LoVo (cell line): ENCODE measurements at regions not wholly inside any gene's neighbourhood (a gene's known extent, or its start where the extent isn't known, plus 50 kb on each side); places are given as distances from the start of the nearest gene placed in this dataset.
"Not testable (repeated sequence)": the region's sequence is repeated elsewhere in the genome, so short reads cannot be mapped to it uniquely, and the experiment has no call there.

ENCODE experiments used
- DNase-seq: peaks from one replicate; pipeline ENCODE4 v3.0.0-alpha.2; 2016; ENCODE audit warnings: low spot score

GRCh38 chr4:161329852-161330251 is 833.9 kb downstream of the FSTL5 start:
- DNase-seq, result no peak

DNA sequence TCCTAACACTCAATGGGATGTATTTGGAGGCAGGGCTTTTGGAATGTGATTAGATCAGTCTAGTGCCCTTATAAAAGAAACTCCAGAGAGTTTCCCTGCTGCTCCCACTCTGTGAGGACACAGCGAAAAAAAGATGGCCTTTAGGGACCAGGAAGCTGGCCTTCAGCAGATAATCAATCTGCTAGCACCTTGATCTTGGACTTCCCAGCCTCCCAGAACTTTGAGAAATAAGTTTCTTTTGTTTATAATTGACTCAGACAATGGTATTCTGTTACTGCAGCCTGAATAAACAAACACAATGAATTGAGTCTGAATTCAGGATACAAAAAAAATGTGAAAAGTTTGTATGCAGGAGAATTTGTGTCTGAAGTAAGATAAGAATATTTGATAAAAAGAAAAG is 842.1 kb downstream of the FSTL5 start:
- no peak for DNase-seq

GRCh38 chr4:161320377-161320776 is 843.4 kb downstream of the FSTL5 start:
- DNase-seq, result peak; percentile 42

DNA sequence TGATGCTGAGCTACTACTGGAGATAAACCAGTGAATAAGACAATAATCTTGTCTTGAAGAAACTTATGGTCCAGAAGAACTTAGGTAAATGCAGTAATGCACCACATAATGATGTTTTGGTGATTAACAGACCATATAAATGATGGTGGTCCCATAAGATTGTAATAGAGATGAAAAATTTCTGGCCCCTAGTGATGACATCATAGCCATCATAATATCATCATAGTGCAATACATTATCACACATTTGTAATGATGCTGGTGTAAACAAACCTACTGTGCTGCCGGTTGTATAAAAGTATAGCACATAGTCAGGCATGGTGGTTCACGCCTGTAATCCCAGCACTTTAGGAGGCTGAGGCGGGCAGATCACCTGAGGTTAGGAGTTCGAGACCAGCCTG is 846.8 kb downstream of the FSTL5 start:
- DNase-seq, result no peak

- DNase-seq, result no peak
These were observed 849.4 kb downstream of the FSTL5 start for GRCh38 chr4:161314371-161314770.

GRCh38 chr4:161303551-161303950 is 860.2 kb downstream of the FSTL5 start:
- DNase-seq, result no peak

- DNase-seq, result no peak
These were observed 872.6 kb downstream of the FSTL5 start for GRCh38 chr4:161291222-161291621.

- DNase-seq, result no peak
These were observed 876.0 kb downstream of the FSTL5 start for GRCh38 chr4:161287678-161288352.

GRCh38 chr4:161285461-161285860 is 878.3 kb downstream of the FSTL5 start:
- no peak for DNase-seq

- DNase-seq, result no peak
These were observed 882.9 kb downstream of the FSTL5 start for GRCh38 chr4:161280929-161281328.

GRCh38 chr4:161279095-161279494 is 884.7 kb downstream of the FSTL5 start:
- DNase-seq, result no peak

GRCh38 chr4:161277150-161277787 is 886.5 kb downstream of the FSTL5 start:
- DNase-seq, result not testable (repeated sequence)

DNA sequence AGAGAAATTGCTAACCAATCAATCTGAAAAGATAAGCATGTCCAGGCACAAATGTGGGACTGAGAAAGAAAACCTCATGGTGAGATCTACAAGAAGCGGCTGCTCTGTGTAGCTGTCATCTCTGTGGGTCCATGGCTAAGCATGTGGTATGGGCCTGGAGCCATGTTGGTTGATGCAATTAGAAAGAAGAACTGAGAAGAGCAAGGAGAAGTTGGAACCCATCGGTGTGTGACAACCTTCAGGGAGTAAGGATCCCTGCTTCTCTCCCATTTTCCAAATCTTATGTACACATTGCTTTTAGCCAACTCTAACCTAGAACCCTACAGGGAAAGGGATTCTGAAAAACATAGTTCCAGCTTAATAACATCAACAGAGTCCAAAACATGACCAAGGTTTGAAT is 890.2 kb downstream of the FSTL5 start:
- DNase-seq, result no peak

DNA sequence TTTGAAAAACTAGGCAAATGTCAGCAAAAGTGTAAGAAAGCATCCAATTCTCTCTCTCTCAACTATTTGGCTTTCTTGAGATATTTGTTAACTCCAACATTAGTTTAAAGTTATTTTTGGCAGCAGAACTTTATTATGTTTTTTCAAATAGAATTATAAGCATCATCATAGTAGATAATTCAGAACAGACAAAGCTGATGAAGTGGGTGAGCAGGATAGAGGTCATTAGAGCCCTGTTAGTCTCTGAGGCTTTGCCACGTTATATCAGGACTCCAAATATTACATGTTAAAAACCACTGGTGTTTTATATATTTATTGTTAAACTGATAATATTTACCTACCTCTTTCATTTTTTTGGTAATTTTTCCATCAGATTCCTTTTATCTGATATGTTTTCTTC is 903.0 kb downstream of the FSTL5 start:
- no peak for DNase-seq

DNA sequence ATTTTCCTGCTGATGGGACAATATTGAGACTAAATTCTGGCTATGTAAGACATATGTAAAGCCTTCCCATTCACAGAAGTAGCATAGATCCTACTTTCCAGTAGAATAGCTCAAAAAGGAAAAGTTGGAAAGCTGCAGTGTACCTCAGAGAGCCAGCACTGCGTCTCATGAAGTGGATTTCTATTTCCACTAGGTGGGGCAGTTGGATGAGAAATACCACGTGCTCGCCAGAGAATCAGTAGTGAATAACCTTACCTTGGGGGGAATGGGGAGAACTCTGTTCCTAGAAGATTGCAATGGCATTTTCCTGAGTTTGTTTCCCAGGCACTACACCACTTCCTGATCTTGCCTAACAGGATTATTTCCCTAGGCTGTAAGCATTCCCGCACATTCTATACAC is 907.1 kb downstream of the FSTL5 start:
- DNase-seq, result no peak

DNA sequence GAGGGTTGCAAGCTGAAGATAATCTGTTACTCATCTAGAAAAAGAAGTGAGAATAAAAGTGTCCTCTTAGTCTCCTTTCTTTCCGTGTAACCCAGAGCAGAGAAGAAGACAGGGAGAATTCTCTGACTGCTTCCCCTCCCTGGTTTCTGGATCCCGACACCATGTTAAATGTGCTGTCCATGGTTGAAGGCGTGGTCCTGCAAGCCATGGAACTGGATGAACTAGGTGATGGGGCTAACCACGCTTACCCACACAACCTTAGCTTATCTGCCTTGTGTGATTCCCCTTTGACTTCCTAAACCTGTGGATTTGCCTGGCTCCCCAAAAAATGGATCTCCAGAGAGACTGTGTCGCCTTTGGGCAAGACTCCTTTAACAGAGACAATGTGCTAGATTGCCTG is 907.6 kb downstream of the FSTL5 start:
- DNase-seq, result no peak

GRCh38 chr4:161254375-161254774 is 909.4 kb downstream of the FSTL5 start:
- DNase-seq, result no peak

DNA sequence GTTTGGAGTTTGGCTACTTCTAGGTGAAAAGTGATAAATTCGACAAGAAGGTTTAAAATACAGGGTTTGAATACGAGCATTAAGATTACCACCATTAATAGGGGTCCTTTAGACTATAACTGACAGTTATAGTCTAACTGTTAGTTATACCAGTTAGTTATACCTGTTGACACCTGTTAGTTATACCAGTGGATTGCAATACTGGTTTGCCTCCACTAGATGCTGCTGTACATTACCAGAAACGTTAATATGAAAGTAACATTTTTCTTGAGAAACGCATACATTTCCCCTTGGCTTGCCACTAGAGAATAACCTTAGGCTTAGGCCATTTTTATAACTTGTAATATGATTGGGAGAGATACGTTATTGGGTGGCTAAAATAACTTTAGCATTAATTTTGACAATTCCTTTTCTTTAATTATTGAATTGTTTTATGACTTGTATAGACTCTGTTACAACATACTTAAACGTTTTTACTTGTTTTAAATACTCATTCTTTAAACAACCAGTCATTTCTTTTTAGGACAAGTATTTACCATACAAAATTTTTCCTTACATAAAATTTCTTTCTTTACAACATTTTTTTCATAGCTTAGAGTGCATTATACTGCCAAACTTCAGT is 911.2 kb downstream of the FSTL5 start:
- DNase-seq, result peak; percentile 41

GRCh38 chr4:161249779-161250440 is 913.9 kb downstream of the FSTL5 start:
- DNase-seq, result no peak

DNA sequence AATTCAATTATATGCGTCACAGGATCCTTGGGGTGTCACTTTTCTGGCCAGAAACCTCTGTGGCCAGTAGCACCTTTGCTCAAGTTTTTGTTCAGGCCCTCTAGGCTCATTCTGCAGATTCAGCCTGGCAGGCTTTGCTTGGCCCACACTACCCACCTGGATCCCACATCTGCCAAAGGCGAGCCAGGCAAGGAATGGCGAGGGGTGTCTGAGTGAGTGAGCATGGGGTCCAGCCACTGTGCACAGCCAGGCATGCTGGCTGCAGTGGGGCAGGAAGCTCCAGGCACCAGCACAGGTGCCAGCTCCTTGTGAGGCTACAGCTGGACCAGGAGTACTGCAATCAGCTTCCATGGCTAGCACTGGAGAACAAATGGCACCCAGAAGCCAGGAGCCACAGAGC is 914.9 kb downstream of the FSTL5 start:
- DNase-seq, result no peak

DNA sequence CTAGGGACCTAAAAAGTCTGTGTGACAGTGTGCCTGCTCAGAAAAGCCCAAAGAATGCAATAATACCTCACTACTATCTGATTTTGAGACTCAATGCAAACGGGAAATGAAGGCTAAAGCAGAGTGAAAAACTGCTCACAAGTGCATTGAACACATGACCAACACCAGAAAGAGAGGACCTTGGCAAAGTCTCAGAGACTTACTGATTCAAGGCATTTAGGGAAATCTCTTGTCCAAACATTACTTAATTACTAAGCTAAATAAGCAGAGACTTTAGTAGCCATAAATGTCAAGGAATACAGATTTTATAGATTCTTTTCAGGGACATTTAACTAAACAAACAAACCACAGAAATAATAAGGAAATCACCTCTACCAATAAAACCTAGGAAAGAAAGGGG is 916.0 kb downstream of the FSTL5 start:
- DNase-seq, result peak; percentile 3

GRCh38 chr4:161238033-161238432 is 925.8 kb downstream of the FSTL5 start:
- no peak for DNase-seq

DNA sequence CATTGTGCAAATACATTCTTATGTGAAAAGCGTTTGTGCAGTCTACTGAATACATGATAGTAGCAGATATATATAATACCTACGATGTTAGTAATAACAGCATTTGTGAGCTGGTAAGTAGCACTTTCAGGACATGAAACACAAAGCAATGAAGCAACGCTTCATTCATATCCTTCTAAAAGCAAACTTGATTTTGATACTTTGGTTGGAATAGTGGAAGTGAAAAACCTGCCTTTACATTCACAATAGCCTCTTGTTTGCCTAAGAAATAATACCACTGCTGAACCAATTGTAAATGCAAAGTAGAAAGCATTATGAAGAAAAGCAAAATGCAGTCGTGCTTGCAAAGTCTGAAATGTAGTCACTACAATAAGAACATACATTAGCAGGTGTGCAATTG is 926.3 kb downstream of the FSTL5 start:
- no peak for DNase-seq
